22Rv1 (cell line): ENCODE measurements at regions not wholly inside any gene's neighbourhood (a gene's known extent, or its start where the extent isn't known, plus 50 kb on each side); places are given as distances from the start of the nearest gene placed in this dataset.

Experiments used
- ZFX ChIP-seq: fragments of 450-650 bp; IDR thresholded peaks from 2 replicates; pipeline ENCODE4 v1.6.1; 2017; ENCODE audit warnings: antibody characterized with exemption, borderline replicate concordance
- TF ChIP-seq, protein P1 (sequence below): fragments of 450-650 bp; IDR thresholded peaks from 2 replicates; pipeline ENCODE4 v1.5.1; 2017; ENCODE audit warnings: mild to moderate bottlenecking

DNA sequence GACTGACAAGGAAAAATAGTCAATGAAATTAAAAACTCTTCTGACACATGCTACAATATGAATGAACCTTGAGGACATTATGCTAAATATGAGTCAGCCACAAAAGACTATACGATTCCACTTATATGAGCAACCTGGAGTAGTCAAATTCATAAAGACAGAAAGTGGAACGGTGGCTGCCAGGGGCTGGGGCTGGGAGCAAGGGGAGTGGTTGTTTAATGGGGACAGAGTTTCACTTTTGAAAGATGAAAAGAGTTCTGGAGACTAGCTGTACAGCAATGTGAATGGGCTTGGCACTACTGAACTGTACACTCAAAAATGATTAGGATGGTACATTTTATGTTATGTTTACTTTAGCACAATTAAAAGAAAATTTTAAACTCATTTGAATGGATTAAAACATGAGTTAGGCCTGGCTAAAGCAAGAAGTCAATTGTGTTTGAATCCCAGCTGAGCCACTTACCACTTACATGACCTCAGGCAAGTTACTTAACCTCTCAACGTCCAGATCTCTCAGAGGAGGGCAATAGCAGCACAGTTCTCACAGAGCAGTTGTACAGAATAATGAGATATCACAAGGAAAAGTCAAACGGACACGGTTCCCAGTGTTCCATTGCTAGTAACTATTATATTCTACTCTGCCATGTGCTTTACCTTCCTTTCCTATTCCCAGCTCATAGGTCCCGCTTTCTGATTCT lies 102.5 kb downstream of the SPTSSA start:
- TF ChIP-seq, protein P1, sequence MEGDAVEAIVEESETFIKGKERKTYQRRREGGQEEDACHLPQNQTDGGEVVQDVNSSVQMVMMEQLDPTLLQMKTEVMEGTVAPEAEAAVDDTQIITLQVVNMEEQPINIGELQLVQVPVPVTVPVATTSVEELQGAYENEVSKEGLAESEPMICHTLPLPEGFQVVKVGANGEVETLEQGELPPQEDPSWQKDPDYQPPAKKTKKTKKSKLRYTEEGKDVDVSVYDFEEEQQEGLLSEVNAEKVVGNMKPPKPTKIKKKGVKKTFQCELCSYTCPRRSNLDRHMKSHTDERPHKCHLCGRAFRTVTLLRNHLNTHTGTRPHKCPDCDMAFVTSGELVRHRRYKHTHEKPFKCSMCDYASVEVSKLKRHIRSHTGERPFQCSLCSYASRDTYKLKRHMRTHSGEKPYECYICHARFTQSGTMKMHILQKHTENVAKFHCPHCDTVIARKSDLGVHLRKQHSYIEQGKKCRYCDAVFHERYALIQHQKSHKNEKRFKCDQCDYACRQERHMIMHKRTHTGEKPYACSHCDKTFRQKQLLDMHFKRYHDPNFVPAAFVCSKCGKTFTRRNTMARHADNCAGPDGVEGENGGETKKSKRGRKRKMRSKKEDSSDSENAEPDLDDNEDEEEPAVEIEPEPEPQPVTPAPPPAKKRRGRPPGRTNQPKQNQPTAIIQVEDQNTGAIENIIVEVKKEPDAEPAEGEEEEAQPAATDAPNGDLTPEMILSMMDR = no peak
- no peak for TF ChIP-seq ZFX
